Gastrocnemius medialis (tissue), 4 donors: ENCODE measurements at regions not wholly inside any gene's neighbourhood (a gene's known extent, or its start where the extent isn't known, plus 50 kb on each side); places are given as distances from the start of the nearest gene placed in this dataset.

ENCODE experiments used
- ATAC-seq, 2 donors: fragments of 150-250 bp; one replicate each; pipeline ENCODE4 v1.9.1; 2016
- DNase-seq, 2 donors: peaks; one replicate each; pipeline ENCODE4 v3.0.0-alpha.2; 2019
- H3K27ac ChIP-seq, 4 donors: fragments of 200-600 bp; sonication (generic); 1 replicate in 1 of 4; 2 replicates in 3 of 4; pipeline ENCODE4 v1.5.1; 2016 to 2018; ENCODE audit warnings: mild to moderate bottlenecking in 2 of 4, moderate library complexity in 1 of 4
- H3K27me3 ChIP-seq, 3 donors: fragments of 200-600 bp; sonication (generic) in 2 of 3; 1 replicate in 1 of 3; 2 replicates in 2 of 3; pipeline versions ENCODE4 v1.5.1 to v1.6.0; 2016 to 2019; ENCODE audit warnings: mild to moderate bottlenecking in 1 of 3, moderate library complexity in 1 of 3
- H3K36me3 ChIP-seq, 2 donors: fragments of 200-600 bp; sonication (generic) in 1 of 2; one replicate each; pipeline ENCODE4 v1.5.1; 2017 to 2018
- H3K4me1 ChIP-seq, 2 donors: fragments of 200-600 bp; sonication (generic) in 1 of 2; one replicate each; pipeline ENCODE4 v1.5.1; 2016 to 2017; ENCODE audit warnings: mild to moderate bottlenecking in 2 of 2
- H3K4me3 ChIP-seq, 4 donors: fragments of 200-600 bp; sonication (generic) in 3 of 4; 1 replicate in 1 of 4; 2 replicates in 3 of 4; pipeline ENCODE4 v1.5.1; 2016 to 2019; ENCODE audit warnings: mild to moderate bottlenecking in 2 of 4
- H3K9me3 ChIP-seq, 3 donors: fragments of 200-600 bp; sonication (generic) in 2 of 3; 1 replicate in 1 of 3; 2 replicates in 2 of 3; pipeline ENCODE4 v1.5.1; 2016 to 2019
- CTCF ChIP-seq, 5 experiments: fragments of 450-650 bp in 3 of 5; fragments of 200-600 bp in 2 of 5; sonication (generic) in 2 of 5; IDR thresholded peaks in 4 of 5; conservative IDR thresholded peaks in 1 of 5; 1 replicate in 4 of 5; 2 replicates in 1 of 5; pipeline ENCODE4 v1.5.1; 2016 to 2019; ENCODE audit warnings: antibody characterized with exemption in 5 of 5, mild to moderate bottlenecking in 3 of 5, moderate library complexity in 3 of 5
- POLR2A ChIP-seq, 2 donors: fragments of 450-650 bp; IDR thresholded peaks; one replicate each; pipeline ENCODE4 v1.6.1; 2017; ENCODE audit warnings: antibody characterized with exemption in 2 of 2, mild to moderate bottlenecking in 2 of 2, moderate library complexity in 2 of 2
- in situ Hi-C, 4 donors: fragments of 200-750 bp; cut with MboI; loops; one replicate each; pipeline versions ENCODE4 v1.15.0 to v1.8.0; 2017; ENCODE audit warnings: low sequenced_read_pairs in 4 of 4
- intact Hi-C: fragments of 100-400 bp; cut with DNase I; formaldehyde crosslinking; loops from one replicate; pipeline ENCODE4 v1.15.1; 2023; ENCODE audit warnings: low total_unique reads

- Histone ChIP-seq H3K36me3 (no peaks in the 10 kb centered on the region), H3K27ac (no peak overlapping the region), H3K9me3 (no peaks in the 10 kb centered on the region), H3K27me3 (no peaks in the 10 kb centered on the region), H3K4me1 (no peaks in the 10 kb centered on the region), H3K4me3 (no peak overlapping the region)
- ATAC-seq, result no peak
- intact Hi-C loops (no loop called here), in situ Hi-C loops (no loop called here)
- DNase-seq, result no peak
- TF ChIP-seq POLR2A (IDR thresholded peaks at IDR 0.05) (no peak), CTCF (IDR thresholded peaks at IDR 0.05 in 4 of 5, conservative IDR thresholded peaks at IDR 0.05 in 1 of 5) (no peak)
Measured at GRCh38 chr13:70938462-70938861, 830.2 kb upstream of the KLHL1 start.

- intact Hi-C loops (no loop called here), in situ Hi-C loops (no loop called here)
- Histone ChIP-seq H3K36me3 (no peaks in the 10 kb centered on the region), H3K27ac (no peak overlapping the region), H3K4me1 (no peaks in the 10 kb centered on the region), H3K27me3 (no peaks in the 10 kb centered on the region), H3K9me3 (no peaks in the 10 kb centered on the region), H3K4me3 (no peak overlapping the region)
- ATAC-seq, result no peak
- TF ChIP-seq CTCF (IDR thresholded peaks at IDR 0.05 in 4 of 5, conservative IDR thresholded peaks at IDR 0.05 in 1 of 5), result no peak
- TF ChIP-seq POLR2A (IDR thresholded peaks at IDR 0.05), result no peak
- DNase-seq, result no peak
Measured at GRCh38 chr13:70932511-70932910, 824.3 kb upstream of the KLHL1 start.

- Histone ChIP-seq H3K4me3 (no peak overlapping the region), H3K36me3 (no peaks in the 10 kb centered on the region), H3K27me3 (no peaks in the 10 kb centered on the region), H3K4me1 (no peaks in the 10 kb centered on the region), H3K9me3 (no peaks in the 10 kb centered on the region), H3K27ac (no peak overlapping the region)
- ATAC-seq (no peak), DNase-seq (no peak)
- intact Hi-C loops, result no loop called here
- no peak for TF ChIP-seq CTCF (IDR thresholded peaks at IDR 0.05 in 4 of 5, conservative IDR thresholded peaks at IDR 0.05 in 1 of 5)
- TF ChIP-seq POLR2A (IDR thresholded peaks at IDR 0.05), result no peak
- in situ Hi-C loops, result no loop called here
Measured at GRCh38 chr13:70923863-70924752, 815.9 kb upstream of the KLHL1 start.

- TF ChIP-seq POLR2A (IDR thresholded peaks at IDR 0.05) (no peak), CTCF (IDR thresholded peaks at IDR 0.05 in 4 of 5, conservative IDR thresholded peaks at IDR 0.05 in 1 of 5) (no peak)
- Histone ChIP-seq H3K9me3 (no peaks in the 10 kb centered on the region), H3K36me3 (no peaks in the 10 kb centered on the region), H3K27me3 (no peaks in the 10 kb centered on the region), H3K27ac (no peak overlapping the region), H3K4me1 (no peaks in the 10 kb centered on the region), H3K4me3 (no peak overlapping the region)
- intact Hi-C loops (no loop called here), in situ Hi-C loops (no loop called here)
- ATAC-seq, result no peak
- no peak for DNase-seq
Measured at GRCh38 chr13:70911286-70911685, 803.0 kb upstream of the KLHL1 start.
